OCI-LY3 (cell line): ENCODE measurements at regions not wholly inside any gene's neighbourhood (a gene's known extent, or its start where the extent isn't known, plus 50 kb on each side); places are given as distances from the start of the nearest gene placed in this dataset.

ENCODE experiments used
- EZH2phosphoT487 ChIP-seq: fragments of 200-600 bp; shearing (Covaris generic); IDR thresholded peaks from 2 replicates; pipeline ENCODE4 v1.6.1; 2018; ENCODE audit warnings: antibody characterized with exemption, mixed run types, low read depth
- TF ChIP-seq, protein P1 (sequence below): fragments of 200-600, 300-600 bp; sonication (generic); IDR thresholded peaks from 2 replicates; pipeline ENCODE4 v1.5.1; 2014; ENCODE audit warnings: antibody characterized with exemption, low read length, low read depth

DNA sequence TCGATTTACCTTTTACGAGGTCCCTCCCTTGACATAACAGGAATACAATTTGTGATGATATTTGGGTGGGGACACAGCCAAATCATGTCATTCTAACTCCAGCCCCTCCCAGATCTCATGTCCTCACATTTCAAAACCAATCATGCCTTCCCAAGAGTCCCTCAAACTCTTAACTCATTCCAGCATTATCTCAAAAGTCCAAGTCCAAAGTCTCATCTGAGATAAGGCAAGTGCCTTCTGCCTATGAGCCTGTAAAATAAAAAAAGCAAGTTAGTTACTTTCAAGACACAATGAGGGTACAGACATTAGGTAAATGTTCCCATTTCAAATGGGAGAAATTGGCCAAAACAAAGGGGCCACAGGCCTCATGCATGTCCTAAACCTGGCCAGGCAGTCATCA, 381.1 kb downstream of the PIK3C3 start:
- TF ChIP-seq, protein P1, sequence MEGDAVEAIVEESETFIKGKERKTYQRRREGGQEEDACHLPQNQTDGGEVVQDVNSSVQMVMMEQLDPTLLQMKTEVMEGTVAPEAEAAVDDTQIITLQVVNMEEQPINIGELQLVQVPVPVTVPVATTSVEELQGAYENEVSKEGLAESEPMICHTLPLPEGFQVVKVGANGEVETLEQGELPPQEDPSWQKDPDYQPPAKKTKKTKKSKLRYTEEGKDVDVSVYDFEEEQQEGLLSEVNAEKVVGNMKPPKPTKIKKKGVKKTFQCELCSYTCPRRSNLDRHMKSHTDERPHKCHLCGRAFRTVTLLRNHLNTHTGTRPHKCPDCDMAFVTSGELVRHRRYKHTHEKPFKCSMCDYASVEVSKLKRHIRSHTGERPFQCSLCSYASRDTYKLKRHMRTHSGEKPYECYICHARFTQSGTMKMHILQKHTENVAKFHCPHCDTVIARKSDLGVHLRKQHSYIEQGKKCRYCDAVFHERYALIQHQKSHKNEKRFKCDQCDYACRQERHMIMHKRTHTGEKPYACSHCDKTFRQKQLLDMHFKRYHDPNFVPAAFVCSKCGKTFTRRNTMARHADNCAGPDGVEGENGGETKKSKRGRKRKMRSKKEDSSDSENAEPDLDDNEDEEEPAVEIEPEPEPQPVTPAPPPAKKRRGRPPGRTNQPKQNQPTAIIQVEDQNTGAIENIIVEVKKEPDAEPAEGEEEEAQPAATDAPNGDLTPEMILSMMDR, result no peak
- TF ChIP-seq EZH2phosphoT487, result no peak
